Fibroblast of skin of left biceps (primary cell): ENCODE measurements at regions not wholly inside any gene's neighbourhood (a gene's known extent, or its start where the extent isn't known, plus 50 kb on each side); places are given as distances from the start of the nearest gene placed in this dataset.
"Not testable (repeated sequence)": the region's sequence is repeated elsewhere in the genome, so short reads cannot be mapped to it uniquely, and the experiment has no call there.

Experiments used
- DNase-seq, 2 experiments: peaks; one replicate each; pipeline ENCODE4 v3.0.0-alpha.2; 2013; ENCODE audit warnings: low read depth in 2 of 2

DNA sequence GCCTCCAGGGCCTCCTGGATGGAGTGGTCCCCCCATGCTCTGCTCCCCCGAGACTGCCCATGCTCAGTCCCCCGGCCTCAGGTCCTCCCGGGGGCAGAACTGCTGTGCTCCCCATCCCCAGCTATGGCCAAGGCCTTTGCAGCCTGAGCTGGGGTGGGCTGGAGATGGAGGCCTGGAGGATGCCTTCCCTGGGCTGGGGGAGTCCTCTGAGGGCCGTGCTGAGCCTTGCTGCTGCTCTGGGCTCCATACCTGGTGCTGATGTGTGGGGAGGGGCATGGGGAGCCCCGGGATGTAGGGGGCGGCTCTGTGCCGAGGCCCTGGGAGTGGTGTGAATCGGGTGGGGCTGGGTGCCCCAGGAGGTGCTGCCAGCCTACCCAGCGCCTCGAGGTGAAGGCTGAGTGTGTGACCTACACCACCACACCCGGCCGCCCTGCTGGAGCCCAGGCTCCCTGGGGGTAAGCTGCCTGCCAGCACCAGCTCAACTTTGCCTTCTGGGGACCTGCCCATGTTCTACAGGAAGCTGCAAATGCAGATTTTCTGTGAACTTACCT, 109.5 kb downstream of the UNCX start:
- DNase-seq = no peak

DNA sequence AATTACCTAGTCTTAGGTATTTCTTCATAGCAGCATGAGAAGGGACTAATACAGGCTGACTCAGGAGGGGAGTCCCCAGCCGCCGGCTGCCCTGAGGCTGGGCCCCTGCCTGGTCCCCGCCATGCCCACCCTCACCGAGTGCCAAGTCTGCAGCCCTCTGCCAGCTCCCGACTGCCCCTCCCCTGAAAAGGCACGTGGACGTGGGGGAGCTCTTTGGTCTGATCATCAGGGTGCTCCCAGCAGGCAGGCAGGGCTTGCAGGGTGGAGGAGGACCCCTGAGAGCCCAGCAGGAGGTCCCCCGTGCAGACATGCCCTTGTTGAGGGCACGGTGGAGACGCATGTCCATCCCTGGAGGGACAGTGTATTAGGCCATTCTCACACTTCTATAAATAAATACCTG, 110.9 kb downstream of the UNCX start:
- no peak for DNase-seq

DNA sequence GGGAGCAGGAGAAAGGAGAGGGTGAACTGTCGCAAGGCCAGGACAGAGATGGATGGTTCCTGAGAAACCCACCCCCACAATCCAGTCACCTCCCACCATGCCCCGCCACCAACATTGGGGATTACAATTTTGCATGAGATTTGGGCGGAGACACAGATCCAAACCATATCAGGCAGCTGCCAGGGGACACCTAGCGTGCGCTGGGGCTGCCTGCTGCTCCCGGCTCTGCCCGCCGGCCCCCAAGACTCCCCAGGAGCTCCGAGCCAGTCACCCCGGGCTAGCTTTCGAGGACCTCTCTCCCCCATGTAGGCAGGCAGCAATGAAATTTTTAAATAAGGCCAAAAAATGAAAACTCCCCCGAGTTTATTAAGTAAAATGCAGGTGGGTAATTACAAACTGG, 111.7 kb downstream of the UNCX start:
- no peak for DNase-seq

DNA sequence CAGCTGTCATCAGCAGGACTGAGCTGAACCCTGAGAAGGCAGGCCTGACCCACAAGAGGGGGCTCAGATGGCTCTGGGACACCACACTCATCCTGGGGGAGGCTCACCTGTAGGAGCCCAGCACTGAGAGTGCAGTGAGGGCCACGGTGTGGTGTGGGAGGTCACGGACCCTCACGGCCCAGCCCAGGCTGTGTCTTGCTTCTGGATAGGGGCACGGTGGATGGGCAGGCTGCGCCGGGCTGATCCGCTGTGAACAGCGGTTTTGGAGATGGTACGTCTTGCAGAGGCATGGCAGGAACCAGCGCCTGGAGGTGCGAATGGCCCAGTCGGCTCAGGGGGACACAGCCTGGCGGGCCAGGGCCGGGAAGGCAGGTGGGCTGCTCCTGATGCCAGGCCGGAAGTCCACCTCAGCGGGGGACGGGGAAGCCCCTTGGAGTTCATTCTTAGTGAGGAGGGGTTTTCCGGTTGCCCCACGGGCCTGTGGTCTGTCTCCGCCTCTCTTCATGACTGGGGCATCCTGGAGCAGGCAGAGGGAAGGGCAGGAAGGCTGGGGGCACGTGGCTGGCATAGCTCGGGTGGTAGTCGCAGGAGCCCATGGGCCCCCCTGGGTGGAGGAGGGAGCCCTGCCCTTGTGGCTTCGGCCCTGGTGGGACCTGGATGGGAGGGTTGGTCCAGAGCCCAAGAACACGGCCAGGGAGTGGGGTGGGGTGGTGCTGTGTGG, 112.5 kb downstream of the UNCX start:
- no peak for DNase-seq

DNA sequence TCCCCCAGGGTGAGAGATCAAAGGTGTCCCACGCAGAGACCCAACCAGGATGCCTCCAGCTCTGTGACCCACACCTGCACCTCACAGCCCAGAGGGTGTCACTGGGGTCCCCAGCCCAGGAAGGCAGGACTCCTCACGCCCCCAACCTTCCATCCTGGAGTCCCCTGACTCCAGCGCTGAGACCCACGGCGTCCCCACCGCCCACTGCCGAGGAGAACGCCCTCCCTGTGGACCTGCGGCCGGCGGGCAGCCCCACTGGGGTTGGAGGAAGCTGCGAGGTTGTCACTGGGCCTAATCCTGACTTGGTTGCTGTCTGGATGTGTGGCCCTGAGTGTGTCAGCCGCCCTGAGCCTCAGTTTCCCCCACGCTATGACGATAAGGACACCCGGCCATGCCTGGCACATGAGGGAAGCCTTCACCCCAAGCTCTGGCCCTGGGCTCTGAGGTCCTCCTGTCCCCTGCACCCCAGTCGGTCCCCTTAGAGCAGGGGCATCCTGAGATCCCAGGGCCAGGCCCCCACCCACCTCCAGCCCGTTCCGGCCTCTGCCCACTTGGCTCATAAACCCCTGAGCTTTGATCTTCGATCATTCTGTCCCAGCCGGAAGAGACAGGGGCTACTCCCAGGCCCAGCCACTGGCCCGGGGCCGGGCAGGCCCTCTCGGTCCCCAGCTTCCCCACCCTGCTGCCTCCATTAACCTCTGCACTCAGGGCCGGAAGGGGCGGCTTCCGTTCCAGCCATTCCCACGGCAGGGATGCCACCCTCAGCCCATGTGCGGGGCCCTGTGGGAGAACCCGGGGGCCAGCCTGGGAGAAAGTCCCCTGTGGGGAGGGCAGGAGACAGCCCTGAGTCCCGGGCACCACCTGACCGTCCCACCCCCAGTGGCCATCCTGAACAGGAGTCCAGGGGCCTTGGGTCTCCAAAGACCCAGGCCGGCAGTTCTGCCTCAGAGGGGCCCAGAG, 113.2 kb downstream of the MICALL2 start:
- DNase-seq = no peak

DNA sequence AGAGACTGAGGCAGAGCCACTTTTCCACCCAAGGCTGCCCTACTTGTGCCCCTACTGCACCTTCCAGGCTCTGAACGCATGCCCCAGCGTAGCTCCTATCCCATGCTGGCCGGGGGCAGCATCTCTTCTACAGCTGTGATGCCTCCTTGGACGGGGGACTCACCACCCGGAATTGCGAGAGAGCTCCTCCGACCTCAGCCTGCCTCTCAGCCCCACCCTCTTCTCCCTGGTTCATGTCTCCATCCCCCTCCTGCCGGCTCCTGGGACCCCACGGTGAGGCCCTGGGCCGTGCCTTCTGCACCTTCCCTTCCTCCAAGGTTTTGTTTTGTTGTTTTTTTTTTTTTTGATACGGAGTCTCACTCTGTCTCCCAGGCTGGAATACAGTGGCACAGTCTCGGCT, 112.4 kb downstream of the MICALL2 start:
- no peak for DNase-seq

DNA sequence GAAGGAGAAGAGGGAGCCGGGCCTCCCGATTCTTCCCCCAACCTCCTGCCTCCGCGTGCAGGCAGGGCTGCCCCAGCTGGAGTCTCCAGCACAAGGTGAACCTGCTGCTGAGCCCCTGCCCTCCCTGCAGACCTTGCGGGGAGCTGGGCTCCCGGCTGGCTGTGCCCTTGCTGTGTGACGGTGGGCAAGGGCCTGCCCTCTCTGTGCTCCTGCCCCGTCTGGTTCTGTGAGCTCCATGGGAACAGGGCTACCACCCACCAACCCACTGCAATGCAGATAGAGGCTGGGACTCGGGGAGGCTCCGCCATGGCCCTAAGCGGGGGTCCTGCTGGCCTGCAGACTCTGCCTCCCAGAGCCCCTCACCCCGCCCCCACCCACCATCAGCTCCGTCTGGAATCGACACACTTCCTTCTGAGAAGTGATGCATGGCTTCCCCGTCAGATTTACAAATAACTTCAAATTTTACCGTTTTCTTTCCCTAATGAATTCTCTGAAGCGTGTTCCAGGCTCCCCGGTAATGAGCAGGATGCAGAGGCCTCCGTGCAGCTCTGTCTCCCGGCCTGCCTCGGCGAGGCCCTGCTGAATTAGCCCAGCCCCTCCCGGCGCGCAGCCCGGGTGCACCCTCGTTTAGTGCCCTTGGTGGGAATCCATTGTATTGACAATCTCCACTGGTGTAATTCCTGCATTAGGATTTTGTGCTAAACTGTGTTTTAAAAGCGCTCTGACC, 111.0 kb downstream of the MICALL2 start:
- no peak for DNase-seq

DNA sequence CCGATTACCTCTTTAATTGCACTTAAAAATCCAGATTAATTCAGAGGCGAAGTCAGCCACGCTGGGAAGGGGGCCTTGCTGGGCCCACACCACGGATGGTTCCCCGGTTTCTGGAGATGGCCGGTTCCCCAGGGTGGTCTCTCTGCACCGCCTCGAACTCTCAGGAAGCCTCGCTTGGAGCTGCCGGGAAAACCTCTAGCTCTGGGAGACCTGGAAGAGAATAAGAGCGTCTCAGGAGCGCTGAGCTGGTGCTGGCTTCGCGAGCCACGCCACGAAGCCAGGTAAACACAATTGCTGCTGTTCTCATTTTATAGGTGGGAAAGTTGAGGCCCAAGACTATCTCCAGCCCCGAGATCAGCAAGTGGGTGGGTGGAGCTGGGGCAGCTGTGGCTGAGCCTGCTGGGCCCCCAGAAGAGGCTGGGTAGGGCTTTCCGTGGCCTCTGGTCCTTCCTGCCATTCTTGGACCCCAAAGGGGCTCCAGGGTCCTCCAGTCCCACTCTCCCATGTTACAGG, 110.4 kb downstream of the MICALL2 start:
- no peak for DNase-seq

DNA sequence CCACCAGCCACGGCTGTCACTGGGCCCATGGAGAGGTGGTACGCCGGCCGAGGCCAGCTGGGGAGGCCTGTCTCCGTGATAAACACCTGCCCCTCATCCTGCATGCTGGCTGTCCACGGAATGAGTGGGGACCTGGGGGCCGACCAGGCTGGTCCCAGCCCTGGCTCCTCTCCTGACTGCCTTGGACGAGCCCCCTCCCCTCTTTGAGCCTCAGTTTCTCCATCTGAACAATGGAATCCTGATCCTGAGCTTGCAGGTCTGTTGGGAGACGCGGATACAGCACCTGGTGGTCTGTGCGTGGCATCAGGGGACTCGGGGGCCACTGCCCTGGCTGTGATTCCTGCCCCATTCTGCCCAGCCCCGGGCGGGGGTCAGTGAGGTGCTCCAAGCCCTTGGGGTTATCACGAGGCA, 109.9 kb downstream of the MICALL2 start:
- no peak for DNase-seq

DNA sequence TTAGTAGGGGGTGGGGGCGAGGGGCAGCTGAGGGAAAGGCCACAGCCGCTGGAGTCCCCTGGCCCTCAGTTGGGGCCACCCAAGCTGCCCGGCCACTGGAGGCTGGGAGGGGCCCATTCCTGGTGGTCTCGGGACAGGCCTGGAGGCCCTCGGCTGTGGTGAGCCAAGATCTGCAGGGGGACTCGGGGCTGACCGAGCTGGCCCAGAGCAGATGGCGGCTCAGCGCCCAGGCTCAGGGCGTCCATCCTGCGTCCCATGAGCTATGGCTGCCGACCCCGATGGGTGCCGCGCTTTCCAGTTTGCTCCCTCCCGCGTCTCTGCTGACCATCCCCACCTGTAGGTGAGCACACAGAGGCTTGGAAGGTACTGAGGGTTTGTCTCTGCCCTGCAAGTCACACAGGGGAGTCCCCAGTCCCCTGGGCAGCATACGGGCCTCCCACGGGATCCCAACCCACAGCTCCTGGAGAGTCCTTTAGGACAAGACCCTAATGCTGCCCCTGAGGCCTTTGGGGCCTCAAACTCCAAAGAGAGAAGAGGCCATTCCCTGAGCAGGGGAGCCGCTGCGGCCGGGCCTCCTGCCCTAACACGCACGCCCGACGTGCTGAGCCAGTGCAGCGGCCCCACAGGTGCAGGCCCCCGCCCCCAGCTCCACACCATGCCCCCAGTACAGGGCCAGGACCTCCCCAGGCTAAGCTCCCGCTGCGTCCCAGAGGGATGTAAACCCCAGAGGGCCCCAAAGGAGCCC, 107.2 kb downstream of the MICALL2 start:
- no peak for DNase-seq

DNA sequence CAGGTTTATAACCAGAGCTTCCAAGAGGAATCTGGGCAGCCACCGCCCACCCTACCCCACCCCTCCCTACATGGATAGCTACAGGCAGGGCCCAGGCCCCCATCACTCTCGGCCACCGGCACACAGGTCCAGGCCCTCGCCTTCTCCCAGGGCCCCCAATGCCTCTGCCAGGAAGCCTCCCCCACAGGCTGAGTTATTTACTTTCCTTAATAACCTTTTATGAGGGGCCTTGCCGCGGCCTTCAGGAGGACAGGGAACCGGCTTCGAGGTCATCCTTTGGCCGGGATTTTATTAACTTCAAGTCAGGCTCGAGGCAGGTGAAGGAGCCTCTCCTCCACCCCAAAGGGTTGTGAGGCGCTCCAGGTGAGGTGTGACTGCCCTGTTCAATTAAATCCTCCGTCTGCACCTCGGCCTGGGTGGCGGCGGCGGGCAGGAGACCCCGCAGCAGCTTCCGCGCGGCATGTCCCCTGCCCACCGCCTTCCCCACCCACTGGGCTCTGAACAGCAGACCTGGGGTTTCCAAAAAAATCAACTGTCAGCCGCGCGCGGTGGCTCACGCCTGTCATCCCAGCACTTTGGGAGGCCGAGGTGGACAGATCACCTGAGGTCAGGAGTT, 106.5 kb downstream of the MICALL2 start:
- DNase-seq = no peak

DNA sequence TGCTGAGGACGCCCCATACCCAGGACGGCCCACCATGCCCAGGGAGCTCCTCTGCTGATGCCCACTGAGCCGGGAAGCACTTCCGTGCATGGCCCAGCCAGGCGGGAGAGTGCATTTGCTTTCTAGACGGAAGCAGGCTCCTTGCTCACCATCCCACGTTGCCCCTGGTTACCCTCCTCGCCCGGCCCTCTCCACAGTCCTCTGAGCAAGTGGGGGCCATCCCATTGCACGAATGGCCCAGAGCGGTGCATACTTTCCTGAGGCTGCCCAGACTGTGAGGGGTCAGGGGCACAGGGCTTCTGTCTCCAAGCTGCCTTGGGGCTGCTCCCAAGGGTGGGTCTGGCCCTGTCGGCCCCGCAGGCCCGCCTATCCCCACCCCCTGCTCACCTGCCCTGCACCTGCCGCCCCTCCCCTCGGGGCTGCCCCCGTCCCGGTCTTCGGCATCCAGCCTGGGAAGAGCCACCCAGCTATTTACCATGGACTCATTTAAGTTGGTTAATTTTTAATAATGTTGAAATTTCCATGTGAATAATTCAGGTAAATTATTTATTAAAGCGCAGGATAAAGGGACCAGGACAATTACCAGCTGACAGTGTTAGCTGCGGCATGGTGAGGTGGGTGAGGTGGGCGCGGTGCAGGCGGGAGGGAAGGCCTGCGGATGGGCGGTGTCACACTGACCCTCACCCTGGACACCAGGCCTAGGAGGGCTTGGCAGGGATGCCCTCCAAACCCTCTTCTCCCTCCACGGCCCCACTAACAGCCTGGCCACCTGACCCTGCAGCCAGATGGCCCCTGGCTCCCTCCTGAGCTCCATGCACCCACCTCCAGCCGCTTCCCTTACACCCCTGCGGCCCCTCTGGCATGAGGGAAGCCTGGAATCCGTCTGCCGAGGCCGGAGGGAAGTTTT, 104.4 kb downstream of the MICALL2 start:
- no peak for DNase-seq

DNA sequence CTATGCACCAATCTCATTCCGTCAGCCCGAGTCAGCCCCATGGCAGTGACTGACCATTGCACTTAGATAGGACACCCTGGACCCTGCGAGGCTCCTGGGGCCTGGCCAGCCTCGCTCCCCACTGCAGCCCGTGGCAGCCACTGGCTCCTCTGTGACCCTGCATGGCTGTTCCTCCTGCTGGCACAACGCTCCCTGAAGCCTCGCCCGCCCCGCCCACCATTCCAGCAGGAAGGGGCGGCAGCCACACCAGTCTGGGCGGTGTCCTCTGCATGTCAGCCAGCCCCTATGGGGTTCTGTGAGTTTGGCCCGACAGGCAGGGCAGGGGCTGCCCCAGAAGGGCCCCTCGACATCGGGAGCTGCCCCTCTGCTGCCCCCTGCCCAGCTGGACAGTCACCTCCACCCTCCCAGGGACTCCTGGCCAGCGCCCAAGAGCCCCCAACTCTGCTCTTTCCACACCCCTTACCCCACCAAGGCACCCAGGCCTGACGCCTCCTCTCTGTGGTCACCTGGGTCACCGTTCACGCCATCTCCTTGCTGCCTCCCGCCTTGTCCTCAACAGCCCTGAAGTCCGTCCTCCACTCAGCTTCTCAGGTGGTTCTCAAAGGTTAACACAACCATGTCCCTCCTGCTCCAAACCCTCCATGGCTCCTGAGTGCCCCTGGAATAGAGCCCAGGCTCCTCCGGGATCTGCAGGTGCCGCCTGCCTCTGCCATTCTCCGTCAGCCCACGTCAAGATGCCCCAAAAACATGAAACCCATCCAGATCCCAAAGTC, 103.5 kb downstream of the MICALL2 start:
- no peak for DNase-seq

DNA sequence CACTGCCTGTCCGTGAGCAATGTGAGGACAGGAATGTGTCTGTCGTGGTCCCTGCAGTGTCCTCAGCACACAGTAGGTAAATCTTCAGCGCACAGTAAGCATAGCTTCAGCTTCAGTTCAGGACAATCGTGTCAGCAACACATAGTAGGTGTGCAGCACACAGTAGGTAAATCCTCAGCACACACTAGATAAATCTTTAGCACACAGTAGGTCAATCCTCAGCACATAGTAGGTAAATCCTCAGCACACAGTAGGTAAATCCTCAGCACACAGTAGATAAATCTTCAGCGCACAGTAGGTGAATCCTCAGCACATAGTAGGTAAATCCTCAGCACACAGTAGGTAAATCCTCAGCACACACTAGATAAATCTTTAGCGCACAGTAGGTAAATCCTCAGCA, 102.4 kb downstream of the MICALL2 start:
- DNase-seq = not testable (repeated sequence)

DNA sequence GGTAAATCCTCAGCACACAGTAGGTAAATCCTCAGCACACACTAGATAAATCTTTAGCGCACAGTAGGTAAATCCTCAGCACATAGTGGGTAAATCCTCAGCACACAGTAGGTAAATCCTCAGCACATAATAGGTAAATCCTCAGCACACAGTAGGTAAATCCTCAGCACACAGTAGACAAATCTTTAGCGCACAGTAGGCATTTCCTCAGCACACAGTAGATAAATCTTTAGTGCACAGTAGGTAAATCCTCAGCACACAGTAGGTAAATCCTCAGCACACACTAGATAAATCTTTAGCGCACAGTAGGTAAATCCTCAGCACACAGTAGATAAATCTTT, 102.0 kb downstream of the MICALL2 start:
- DNase-seq = not testable (repeated sequence)

DNA sequence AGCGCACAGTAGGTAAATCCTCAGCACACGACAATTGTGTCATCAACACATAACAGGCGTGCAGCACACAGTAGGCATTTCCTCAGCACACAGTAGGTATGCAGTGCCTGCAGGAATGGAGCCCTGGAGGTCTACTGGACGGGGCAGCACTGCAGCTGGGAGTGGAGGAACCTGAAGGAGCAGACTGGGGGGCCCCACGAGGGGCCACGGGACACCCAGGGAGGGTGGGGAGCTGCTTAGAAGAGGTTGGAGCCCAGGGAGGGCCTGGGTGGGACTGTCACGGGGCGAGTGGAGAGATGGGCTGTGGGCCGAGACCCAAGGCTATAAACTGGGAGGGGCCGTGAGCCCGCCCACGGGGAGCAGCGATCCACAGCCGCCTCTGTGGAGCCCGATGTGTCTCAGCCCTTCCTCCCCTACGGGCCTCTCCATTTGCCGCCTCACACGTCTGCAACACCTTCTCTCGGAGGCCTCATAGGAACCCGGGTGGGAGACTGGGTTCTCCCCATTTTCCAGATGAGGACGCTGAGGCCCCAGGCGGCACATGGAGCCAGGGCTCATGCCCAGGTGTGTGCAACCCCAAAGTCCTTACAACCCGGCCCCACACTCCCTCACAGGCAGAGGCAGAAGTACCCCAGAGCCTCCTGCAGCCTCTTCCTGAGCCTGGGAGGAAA, 101.5 kb downstream of the MICALL2 start:
- no peak for DNase-seq

DNA sequence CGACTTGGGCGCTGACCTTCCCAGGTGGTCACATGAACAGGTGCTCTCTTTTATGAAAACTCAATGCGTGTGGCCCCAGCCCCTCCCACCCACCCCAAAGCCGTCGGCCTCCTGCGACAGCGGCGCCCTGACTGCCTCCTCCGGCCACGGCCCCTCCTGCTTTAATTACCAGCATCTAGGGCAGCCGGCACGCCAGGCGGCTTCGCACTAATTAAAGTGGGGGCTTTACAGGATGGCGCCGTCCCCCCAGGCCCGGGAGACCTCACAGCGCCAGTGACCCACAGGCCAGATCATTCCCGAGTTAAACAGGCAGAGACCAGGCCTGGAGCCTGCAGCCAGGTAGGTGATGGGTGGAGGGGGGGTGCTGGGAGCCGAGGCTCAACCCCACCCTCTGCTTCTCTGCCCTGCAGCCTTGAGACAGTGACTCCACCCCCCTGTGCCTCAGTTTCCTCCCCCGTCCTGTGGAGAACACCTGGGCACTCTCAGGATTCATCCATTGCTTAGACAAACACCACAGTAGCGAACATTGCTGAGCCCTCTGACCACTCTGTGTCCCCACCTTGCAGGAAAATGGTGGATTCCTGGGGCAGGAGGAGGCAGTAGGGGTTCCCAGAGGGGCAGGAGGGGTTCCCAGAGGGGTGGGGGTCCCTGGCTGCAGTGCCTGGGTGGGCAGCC, 100.8 kb downstream of the MICALL2 start:
- DNase-seq = no peak

DNA sequence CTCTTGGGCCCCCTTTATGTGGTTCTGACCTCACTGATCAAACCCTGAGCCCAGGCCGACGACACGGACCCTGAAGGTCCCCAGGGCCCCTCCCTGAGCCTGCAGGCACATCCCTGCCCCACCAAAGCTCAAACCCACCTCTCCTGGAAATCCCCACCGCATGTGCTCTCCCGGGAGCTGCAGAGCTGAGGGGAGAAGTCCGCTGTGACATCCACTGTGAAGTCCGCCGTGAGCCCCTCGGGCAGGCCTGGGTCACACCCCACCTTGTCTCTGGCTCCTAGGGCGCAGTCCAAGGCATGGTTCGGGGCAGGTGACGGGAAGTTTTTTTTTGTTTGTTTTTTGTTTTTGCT, 100.2 kb downstream of the MICALL2 start:
- DNase-seq = no peak
